Activated T-cell treated with anti-CD3 and anti-CD28 coated beads, Interleukin-2, amount 50 U/mL, for 4 hours (primary cell): ENCODE measurements at regions not wholly inside any gene's neighbourhood (a gene's known extent, or its start where the extent isn't known, plus 50 kb on each side); places are given as distances from the start of the nearest gene placed in this dataset.
"Not testable (repeated sequence)": the region's sequence is repeated elsewhere in the genome, so short reads cannot be mapped to it uniquely, and the experiment has no call there.

Experiments
- ATAC-seq, 2 donors: fragments of 200-7000 bp; cut with Tn5 transposase; one replicate each; pipeline ENCODE4 v1.10.0; 2021
- DNase-seq: peaks from one replicate; pipeline ENCODE4 v3.0.0-alpha.2; 2020
- H3K27me3 Mint-ChIP-seq: one replicate; pipeline ENCODE4 v1.8.0; 2021; ENCODE audit warnings: low read depth, mixed read lengths
- H3K36me3 Mint-ChIP-seq: one replicate; pipeline ENCODE4 v1.8.0; 2022; ENCODE audit warnings: mixed read lengths; ENCODE audit not compliant: insufficient read depth
- H3K4me1 Mint-ChIP-seq: one replicate; pipeline ENCODE4 v1.8.0; 2021; ENCODE audit warnings: low read depth, mixed read lengths
- H3K4me3 Mint-ChIP-seq: one replicate; pipeline ENCODE4 v1.8.0; 2021; ENCODE audit warnings: mild to moderate bottlenecking, moderate library complexity, mixed read lengths
- H3K9me3 Mint-ChIP-seq: one replicate; pipeline ENCODE4 v1.8.0; 2021; ENCODE audit warnings: mixed read lengths

DNA sequence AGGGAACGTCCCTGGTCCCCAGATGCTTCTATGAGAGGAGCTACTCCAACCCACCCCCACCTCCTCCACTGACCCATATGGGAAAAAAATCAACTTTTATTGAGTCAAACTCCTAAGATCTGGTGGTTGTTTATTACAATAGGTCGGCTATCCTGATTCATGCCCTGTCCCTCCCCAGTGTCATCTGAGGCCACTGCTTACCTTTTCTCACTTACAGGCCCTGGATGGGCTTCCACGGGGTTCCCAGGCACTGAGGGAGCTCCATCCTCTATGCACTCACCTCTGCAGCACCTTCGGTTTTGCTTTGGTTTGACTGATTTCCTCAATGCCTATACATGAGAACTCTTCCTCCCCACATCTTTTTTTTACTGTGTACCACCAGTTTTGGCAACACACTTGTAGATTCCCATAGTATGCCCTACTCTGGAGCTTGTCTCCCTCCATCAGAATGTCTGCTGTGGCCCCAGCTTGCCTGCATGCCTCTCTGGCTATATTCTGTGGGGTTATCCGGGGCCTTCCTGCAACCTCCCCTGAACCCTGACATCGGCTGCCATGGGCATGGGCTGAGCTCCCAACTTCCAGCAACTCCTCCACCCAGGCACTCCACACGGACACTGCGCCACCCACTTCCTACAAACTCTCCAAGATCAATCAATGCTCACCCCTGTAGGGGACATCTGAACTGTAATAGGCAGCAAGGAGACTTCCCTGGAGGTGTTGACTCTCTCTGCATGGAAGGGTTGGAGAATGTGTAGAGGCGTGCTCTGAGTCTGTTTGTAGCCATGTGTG lies 236.1 kb downstream of the VAPA start:
- ATAC-seq = no peak

DNA sequence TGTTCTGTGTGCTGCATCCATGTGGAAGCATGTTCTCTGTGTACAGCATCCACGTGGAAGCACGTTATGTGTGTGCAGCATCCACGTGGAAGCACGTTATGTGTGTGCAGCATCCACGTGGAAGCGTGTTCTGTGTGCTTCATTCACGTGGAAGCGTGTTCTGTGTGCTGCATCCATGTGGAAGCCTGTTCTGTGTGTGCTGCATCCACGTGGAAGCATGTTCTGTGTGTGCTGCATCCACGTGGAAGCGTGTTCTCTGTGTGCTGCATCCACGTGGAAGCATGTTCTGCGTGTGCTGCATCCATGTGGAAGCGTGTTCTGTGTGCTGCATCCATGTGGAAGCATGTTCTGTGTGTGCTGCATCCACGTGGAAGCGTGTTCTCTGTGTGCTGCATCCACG lies 236.8 kb downstream of the VAPA start:
- H3K36me3 Mint-ChIP-seq, DNase-seq, H3K4me1 Mint-ChIP-seq, H3K4me3 Mint-ChIP-seq, H3K9me3 Mint-ChIP-seq, H3K27me3 Mint-ChIP-seq, ATAC-seq: not testable (repeated sequence)

More for the DNA sequence above, 236.1 kb downstream of the VAPA start:
- Mint-ChIP-seq H3K27me3 (peaks cover 1% of the 10 kb centered on the region), H3K4me3 (no peak overlapping the region), H3K36me3 (no peaks in the 10 kb centered on the region), H3K9me3 (no peaks in the 10 kb centered on the region), H3K4me1 (no peaks in the 10 kb centered on the region)
- DNase-seq = no peak

DNA sequence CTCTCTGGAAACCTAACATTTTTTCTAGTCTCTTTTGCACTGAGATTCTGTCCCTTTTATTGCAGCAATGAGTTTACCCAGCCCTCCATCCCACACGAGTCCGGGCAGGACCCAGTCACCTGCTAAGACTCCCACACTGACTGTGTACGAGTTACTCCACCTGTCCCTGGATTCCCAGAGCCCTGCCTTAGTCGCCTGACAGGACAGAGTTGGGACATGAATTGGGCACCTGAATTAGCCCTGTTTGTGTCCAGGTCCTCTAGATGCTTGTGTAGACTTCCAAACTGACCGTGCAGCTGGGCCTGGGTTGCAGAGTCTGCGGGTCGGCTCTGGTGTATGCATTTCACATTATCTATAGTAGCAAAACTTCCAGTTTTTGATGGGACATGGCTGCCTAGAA lies 238.7 kb downstream of the VAPA start:
- DNase-seq (no peak), ATAC-seq (no peak)
- no peaks in the 10 kb centered on the region for H3K9me3 Mint-ChIP-seq
- H3K36me3 Mint-ChIP-seq = no peaks in the 10 kb centered on the region
- H3K4me1 Mint-ChIP-seq = no peaks in the 10 kb centered on the region
- H3K4me3 Mint-ChIP-seq = no peak overlapping the region
- H3K27me3 Mint-ChIP-seq = peaks cover 1% of the 10 kb centered on the region

DNA sequence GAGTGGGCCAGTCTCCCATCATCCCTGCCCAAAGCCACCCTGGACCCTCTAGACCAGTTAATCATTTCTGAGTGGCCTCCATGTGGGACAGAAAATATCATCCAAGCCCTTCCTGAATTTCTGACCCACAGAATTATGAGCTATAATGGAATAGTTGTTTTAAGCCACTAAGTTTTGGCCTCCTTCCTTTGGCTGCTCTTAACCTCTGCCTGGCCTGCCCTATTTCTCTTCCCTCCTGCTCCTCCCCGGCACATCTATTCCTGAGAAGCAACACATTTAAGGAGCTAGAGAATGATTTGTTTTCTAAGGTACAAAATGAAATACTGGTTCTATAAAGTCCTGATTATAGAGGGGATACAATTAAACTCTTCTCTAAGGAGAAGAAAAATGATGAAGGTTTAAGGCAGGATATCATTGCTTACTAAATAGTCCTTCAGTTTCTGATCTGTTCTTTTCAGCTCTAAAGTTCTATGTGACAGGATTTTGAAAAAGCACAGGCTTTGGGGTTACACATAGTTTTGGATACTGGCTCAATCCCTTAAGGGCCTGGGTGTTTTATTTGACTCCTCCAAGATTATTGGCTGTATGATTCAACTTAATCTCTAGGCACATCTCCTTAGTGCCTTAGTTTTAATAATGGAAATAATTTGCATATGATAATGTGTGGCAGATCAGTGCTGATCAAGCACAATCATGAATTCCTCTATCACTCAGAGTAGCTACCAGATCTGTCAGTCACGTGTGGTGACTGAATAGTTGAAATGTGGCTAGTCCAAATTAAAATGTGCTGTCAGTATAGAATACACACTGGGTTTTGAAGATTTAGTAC lies 240.3 kb downstream of the VAPA start:
- peaks cover 1% of the 10 kb centered on the region for H3K27me3 Mint-ChIP-seq
- no peak for DNase-seq
- no peak overlapping the region for H3K4me3 Mint-ChIP-seq
- no peak for ATAC-seq
- H3K36me3 Mint-ChIP-seq = no peaks in the 10 kb centered on the region
- H3K4me1 Mint-ChIP-seq = no peaks in the 10 kb centered on the region
- H3K9me3 Mint-ChIP-seq = no peaks in the 10 kb centered on the region

DNA sequence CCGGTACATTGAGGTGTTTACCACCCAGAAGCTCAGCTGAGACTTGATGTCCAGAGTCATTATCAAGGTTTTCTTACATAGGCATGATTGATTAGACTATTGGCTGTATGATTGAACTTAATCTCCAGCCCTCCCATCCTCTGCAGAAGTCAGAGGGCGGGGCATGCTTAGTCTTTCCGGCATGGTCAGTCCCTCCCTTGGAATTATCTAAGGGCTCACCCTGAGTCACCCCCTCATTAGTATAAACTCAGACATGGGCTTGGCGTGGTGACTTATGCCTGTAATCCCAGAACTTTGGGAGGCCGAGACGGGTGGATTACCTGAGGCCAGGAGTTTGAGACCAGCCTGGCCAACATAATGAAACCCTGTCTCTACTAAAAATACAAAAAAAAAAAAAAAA lies 243.9 kb downstream of the VAPA start:
- Mint-ChIP-seq H3K9me3 (no peaks in the 10 kb centered on the region), H3K4me3 (no peak overlapping the region), H3K36me3 (no peaks in the 10 kb centered on the region), H3K27me3 (no peaks in the 10 kb centered on the region), H3K4me1 (no peaks in the 10 kb centered on the region)
- DNase-seq = no peak
- ATAC-seq = no peak

DNA sequence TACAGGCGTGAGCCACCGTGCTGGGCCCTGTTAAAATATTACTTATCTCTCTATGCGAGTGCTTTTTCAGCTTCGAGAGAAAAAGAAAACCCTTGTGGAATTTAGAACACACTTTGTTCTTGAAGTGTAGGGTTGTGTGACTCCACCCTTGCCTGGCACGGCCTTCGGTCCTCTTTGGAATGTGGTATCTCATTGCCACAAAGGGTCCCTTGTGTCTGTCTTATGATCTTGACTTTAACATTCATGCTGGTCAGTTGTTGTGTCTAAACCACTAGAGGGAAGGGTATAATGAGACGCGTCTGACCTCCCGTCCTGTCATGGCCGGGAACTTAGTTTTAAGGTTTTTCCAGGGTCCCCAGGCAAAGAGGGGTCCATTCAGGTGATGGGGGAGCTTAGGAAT lies 246.4 kb downstream of the VAPA start:
- H3K4me3 Mint-ChIP-seq = no peak overlapping the region
- no peaks in the 10 kb centered on the region for H3K9me3 Mint-ChIP-seq
- H3K4me1 Mint-ChIP-seq = no peaks in the 10 kb centered on the region
- DNase-seq (no peak), ATAC-seq (no peak)
- no peaks in the 10 kb centered on the region for H3K36me3 Mint-ChIP-seq
- H3K27me3 Mint-ChIP-seq = no peaks in the 10 kb centered on the region

DNA sequence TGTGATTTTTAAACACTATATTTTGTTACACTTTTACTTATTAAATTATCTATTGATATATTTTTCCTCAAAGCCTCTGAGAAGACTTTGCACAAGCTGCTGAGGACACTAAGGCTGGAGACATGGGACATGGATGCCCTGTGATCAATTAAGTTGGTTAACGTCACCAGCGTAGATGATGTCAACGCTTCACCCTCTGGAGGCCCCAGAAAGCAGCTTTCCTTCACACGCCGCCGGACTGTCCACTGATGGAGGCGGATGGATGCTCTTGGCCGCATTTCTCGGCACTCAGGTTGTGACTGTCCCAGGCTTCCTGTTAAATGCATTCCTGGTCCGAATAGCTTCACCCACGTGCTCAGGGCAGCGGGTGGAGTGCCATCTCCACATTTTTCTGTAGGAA lies 247.5 kb downstream of the VAPA start:
- H3K4me1 Mint-ChIP-seq = no peaks in the 10 kb centered on the region
- ATAC-seq = no peak
- H3K9me3 Mint-ChIP-seq = no peaks in the 10 kb centered on the region
- no peaks in the 10 kb centered on the region for H3K36me3 Mint-ChIP-seq
- H3K4me3 Mint-ChIP-seq = no peak overlapping the region
- no peak for DNase-seq
- no peaks in the 10 kb centered on the region for H3K27me3 Mint-ChIP-seq

DNA sequence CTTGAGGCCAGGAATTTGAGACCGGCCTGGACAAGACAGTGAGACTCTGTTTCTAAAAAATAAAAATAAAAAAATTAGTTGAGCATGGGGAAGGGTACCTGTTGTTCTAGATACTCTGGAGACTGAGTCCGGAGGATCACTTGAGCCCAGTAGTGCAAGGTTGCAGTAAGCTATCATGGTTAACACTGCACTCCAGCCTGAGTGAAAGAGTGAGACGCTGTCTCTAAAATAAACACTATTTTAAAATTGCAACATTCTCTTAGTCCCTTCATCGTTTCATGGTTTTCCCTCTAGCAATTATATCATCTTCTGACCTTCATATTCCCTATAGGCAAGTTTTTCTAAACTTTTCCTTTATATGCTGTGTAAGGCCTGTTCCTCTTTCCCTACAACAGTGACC lies 248.5 kb downstream of the VAPA start:
- Mint-ChIP-seq H3K4me1 (no peaks in the 10 kb centered on the region), H3K36me3 (no peaks in the 10 kb centered on the region), H3K9me3 (no peaks in the 10 kb centered on the region), H3K4me3 (no peak overlapping the region), H3K27me3 (no peaks in the 10 kb centered on the region)
- ATAC-seq (no peak), DNase-seq (no peak)

DNA sequence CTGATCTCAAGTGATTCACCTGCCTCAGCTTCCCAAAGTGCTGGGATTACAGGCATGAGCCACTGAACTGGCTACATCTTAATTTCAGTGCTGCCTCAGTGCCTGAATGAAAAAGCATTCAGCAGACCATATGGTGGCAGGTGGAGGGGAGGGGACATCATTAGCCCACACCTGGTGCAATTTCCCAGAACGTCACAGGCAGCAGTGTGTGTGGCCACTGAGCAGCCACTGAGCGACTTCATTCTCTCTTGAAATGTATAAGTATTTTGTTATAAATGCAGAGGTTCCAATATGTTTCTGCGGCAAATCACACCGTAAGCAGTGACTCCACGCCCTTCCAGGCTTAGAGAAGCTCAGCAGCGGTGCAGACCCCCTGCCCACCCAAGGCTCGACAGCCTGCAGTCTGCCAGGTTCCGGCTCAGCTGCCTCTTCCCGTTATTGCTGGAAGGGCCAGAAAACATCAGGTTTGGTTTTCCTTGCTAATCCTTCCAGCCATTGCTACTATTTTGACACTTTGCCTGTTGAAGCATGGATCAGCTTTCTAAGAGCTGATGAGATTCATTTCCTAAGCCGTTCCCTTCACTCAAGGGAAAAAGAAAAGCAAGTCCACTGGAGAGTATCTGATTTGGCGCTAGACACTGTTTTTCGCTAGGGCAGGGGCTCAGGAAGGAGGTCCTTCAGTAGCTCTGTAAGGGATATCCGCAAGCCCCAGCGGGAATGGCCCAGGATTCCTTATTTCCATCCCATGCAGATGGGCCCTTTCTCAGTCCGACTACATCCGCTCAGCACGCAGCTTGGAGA lies 250.7 kb downstream of the VAPA start:
- no peak overlapping the region for H3K4me3 Mint-ChIP-seq
- no peak for DNase-seq
- H3K4me1 Mint-ChIP-seq = no peaks in the 10 kb centered on the region
- no peaks in the 10 kb centered on the region for H3K36me3 Mint-ChIP-seq
- H3K9me3 Mint-ChIP-seq = no peaks in the 10 kb centered on the region
- no peaks in the 10 kb centered on the region for H3K27me3 Mint-ChIP-seq
- ATAC-seq = no peak

DNA sequence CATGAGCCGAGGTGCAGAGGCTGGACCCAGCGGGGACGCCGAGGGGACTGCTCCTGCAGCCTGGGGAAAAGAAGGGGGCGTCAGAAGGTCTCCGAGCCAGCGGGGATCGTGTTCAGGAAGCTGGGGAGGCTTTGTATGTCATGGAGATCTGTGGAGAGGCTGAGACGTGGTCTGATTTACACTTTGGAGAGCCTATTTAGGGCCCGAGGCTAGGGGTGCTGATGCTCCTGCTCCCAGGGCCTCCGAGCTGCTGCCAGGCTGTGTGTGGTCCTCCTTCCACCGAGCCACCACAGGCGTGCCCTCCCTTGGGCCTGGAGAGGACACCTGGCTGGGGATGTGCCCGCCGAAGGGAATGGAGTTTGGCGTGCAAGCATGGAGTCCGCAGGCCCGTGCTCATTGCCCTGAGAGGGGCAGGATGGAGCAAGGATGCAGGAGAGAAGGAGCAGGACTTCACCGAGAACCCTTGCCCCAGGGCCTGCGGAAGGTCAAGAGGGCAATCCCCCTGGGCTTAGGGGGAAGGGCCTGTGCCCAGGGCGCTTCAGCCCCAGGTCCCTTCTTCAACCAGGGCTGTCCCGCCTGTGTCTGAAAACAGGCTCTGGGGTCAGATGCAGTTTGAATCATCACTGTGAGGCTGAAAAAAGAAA lies 252.5 kb downstream of the VAPA start:
- no peaks in the 10 kb centered on the region for H3K4me1 Mint-ChIP-seq
- no peak for ATAC-seq
- no peaks in the 10 kb centered on the region for H3K27me3 Mint-ChIP-seq
- no peaks in the 10 kb centered on the region for H3K9me3 Mint-ChIP-seq
- no peak overlapping the region for H3K4me3 Mint-ChIP-seq
- DNase-seq = no peak
- H3K36me3 Mint-ChIP-seq = no peaks in the 10 kb centered on the region

DNA sequence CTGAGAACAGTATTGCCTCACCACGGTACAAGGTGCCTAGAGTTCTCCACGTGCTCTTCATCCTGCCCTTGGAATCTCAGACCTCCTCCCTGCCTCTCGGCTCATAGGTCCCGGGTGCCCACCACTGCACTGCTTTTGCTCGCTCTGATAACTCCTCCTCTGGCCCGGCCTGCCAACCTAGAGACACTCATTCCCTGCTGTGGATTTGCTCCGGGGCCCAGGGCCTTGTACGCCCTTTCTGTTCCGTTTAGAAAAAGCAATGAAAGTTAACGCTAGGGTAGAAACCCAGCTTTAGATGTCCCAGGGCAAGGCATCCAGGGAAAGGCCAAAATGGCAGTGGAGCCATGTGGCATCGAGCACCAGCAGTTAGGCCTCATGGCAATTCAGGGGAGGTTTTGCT lies 253.9 kb downstream of the VAPA start:
- no peaks in the 10 kb centered on the region for H3K36me3 Mint-ChIP-seq
- no peaks in the 10 kb centered on the region for H3K4me1 Mint-ChIP-seq

DNA sequence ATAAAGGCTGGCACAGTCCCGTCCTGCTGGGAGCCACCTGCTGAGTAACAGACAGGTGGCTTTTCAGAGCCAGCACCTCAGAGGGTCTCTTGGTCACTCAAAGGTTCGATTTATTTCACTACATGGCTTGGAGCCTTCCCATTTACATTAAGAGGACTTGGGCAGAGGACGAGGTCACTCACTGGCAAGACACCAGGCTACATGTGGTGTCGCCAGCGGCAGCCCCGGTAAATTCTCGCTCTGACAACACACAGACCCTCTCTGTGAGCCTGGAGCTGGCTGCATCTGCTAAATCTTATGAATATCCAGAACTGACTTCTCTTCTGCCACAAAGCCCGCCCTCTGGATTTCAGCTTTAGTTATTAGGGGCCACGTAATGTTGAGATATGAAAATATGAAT lies 254.7 kb downstream of the VAPA start:
- Mint-ChIP-seq H3K4me1 (no peaks in the 10 kb centered on the region), H3K4me3 (no peak overlapping the region), H3K9me3 (no peaks in the 10 kb centered on the region), H3K27me3 (no peaks in the 10 kb centered on the region), H3K36me3 (no peaks in the 10 kb centered on the region)
- DNase-seq (no peak), ATAC-seq (no peak)

More for the DNA sequence above, 253.9 kb downstream of the VAPA start:
- no peak overlapping the region for H3K4me3 Mint-ChIP-seq
- no peaks in the 10 kb centered on the region for H3K9me3 Mint-ChIP-seq
- no peaks in the 10 kb centered on the region for H3K27me3 Mint-ChIP-seq
- ATAC-seq (no peak), DNase-seq (no peak)

DNA sequence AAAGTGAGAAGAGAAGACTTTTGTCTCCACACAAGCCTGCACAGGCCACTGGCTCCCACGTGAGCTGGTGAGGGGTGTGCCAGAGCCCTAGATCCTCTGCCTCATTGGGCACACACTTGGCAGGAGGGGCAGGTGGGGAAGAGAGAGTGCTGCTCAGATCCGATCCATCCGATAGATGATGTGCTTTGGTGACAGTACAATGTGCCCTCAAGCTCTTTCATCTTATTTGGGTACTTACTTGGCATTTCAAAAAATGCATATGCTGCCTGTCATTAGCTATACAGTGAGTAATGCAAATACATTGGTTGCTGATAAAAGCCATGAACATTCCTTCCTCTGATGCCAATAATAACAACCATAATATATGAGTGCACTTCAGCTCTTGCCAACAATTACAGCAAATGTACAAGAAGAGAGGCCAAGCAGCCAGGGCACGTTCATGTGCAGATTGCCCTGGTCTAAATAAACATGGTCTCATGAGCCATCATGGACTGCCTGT lies 255.3 kb downstream of the VAPA start:
- Mint-ChIP-seq H3K36me3 (no peaks in the 10 kb centered on the region), H3K4me1 (no peaks in the 10 kb centered on the region), H3K4me3 (no peak overlapping the region), H3K27me3 (no peaks in the 10 kb centered on the region), H3K9me3 (no peaks in the 10 kb centered on the region)
- ATAC-seq (no peak), DNase-seq (no peak)

DNA sequence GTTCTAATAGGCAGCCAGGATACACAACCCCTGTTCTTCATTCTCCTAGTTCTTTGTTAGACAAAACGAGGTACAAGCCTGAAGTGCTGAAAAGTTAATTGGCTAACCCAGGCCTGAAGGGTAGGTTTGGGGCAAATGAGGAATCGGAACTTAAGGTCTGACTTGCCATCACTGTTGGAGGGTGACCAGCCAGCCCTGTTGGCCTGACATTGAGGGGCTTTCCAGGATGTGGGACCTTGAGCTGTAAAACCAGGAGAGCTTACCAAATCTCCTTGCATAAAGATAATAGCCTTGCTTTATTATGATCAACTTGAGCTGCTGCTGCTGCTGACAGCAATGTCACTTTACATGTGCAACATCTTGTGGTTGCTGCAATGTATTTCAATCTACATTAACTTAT lies 256.0 kb downstream of the VAPA start:
- no peaks in the 10 kb centered on the region for H3K27me3 Mint-ChIP-seq
- ATAC-seq (no peak), DNase-seq (no peak)
- no peaks in the 10 kb centered on the region for H3K9me3 Mint-ChIP-seq
- no peaks in the 10 kb centered on the region for H3K4me1 Mint-ChIP-seq
- no peak overlapping the region for H3K4me3 Mint-ChIP-seq
- H3K36me3 Mint-ChIP-seq = no peaks in the 10 kb centered on the region
